ENCODE measurements at regions not wholly inside any gene's neighbourhood (a gene's known extent, or its start where the extent isn't known, plus 50 kb on each side); places are given as distances from the start of the nearest gene placed in this dataset.
"Not testable (repeated sequence)": the region's sequence is repeated elsewhere in the genome, so short reads cannot be mapped to it uniquely, and the experiment has no call there.

GRCh38 chrX:56343219-56343618, 111.1 kb downstream of the KLF8 start:
- no peaks in the 10 kb centered on the region for H3K27me3 Mint-ChIP-seq (ENCODE audit: low read depth, unreplicated experiment)
- no peaks in the 10 kb centered on the region for H4K20me1 ChIP-seq (ENCODE audit: insufficient read depth, low read length)
- H3K4me1 ChIP-seq (ENCODE audit: insufficient read depth, low read length), result no peaks in the 10 kb centered on the region
- no peaks in the 10 kb centered on the region for H3K27me3 ChIP-seq (ENCODE audit: insufficient read depth, low read length)
- no peaks in the 10 kb centered on the region for H3K79me2 ChIP-seq (ENCODE audit: insufficient read depth, low read length)
- no peaks in the 10 kb centered on the region for H3K9me3 ChIP-seq (ENCODE audit: insufficient read depth, low read depth, low read length)
- H2AFZ ChIP-seq (ENCODE audit: low read depth, low read length), result no peak overlapping the region
- H3K4me2 ChIP-seq (ENCODE audit: low read length), result no peak overlapping the region
- no peak overlapping the region for H3K27ac Mint-ChIP-seq (ENCODE audit: unreplicated experiment)
- no peaks in the 10 kb centered on the region for H3K4me1 Mint-ChIP-seq (ENCODE audit: low read depth, unreplicated experiment)
- no peak for FAIRE-seq
- no peak overlapping the region for H3K9ac ChIP-seq (ENCODE audit: low read length)
- no peak overlapping the region for H3K4me3 Mint-ChIP-seq (ENCODE audit: unreplicated experiment)
- H3K36me3 Mint-ChIP-seq (ENCODE audit: low read depth, unreplicated experiment), result no peaks in the 10 kb centered on the region
- no peaks in the 10 kb centered on the region for H3K9me3 Mint-ChIP-seq (ENCODE audit: unreplicated experiment)
- no peak overlapping the region for H3K27ac ChIP-seq (ENCODE audit: low read depth, low read length)
- TF ChIP-seq EZH2 (IDR thresholded peaks at IDR 0.05; ENCODE audit: insufficient read depth, low read length), result no peak
- TF ChIP-seq, protein P1, sequence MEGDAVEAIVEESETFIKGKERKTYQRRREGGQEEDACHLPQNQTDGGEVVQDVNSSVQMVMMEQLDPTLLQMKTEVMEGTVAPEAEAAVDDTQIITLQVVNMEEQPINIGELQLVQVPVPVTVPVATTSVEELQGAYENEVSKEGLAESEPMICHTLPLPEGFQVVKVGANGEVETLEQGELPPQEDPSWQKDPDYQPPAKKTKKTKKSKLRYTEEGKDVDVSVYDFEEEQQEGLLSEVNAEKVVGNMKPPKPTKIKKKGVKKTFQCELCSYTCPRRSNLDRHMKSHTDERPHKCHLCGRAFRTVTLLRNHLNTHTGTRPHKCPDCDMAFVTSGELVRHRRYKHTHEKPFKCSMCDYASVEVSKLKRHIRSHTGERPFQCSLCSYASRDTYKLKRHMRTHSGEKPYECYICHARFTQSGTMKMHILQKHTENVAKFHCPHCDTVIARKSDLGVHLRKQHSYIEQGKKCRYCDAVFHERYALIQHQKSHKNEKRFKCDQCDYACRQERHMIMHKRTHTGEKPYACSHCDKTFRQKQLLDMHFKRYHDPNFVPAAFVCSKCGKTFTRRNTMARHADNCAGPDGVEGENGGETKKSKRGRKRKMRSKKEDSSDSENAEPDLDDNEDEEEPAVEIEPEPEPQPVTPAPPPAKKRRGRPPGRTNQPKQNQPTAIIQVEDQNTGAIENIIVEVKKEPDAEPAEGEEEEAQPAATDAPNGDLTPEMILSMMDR (IDR thresholded peaks at IDR 0.05; ENCODE audit: insufficient read depth, low read depth, low read length), result no peak
- DNase-seq (ENCODE audit: low read depth), result no peak
- H3K4me3 ChIP-seq (ENCODE audit: insufficient read depth, low read depth, low read length), result no peak overlapping the region
- H3K36me3 ChIP-seq (ENCODE audit: insufficient read depth, low read length), result no peaks in the 10 kb centered on the region

GRCh38 chrX:56343664-56344063, 111.5 kb downstream of the KLF8 start:
- DNase-seq (ENCODE audit: low read depth) (no peak), FAIRE-seq (no peak)
- no peaks in the 10 kb centered on the region for H3K27me3 ChIP-seq (ENCODE audit: insufficient read depth, low read length)
- H3K27ac ChIP-seq (ENCODE audit: low read depth, low read length), result no peak overlapping the region
- Mint-ChIP-seq H3K9me3 (ENCODE audit: unreplicated experiment) (no peaks in the 10 kb centered on the region), H3K4me3 (ENCODE audit: unreplicated experiment) (no peak overlapping the region), H3K27ac (ENCODE audit: unreplicated experiment) (no peak overlapping the region), H3K4me1 (ENCODE audit: low read depth, unreplicated experiment) (no peaks in the 10 kb centered on the region), H3K36me3 (ENCODE audit: low read depth, unreplicated experiment) (no peaks in the 10 kb centered on the region), H3K27me3 (ENCODE audit: low read depth, unreplicated experiment) (no peaks in the 10 kb centered on the region)
- H3K4me3 ChIP-seq (ENCODE audit: insufficient read depth, low read depth, low read length), result no peak overlapping the region
- no peaks in the 10 kb centered on the region for H3K4me1 ChIP-seq (ENCODE audit: insufficient read depth, low read length)
- no peaks in the 10 kb centered on the region for H3K9me3 ChIP-seq (ENCODE audit: insufficient read depth, low read depth, low read length)
- H3K79me2 ChIP-seq (ENCODE audit: insufficient read depth, low read length), result no peaks in the 10 kb centered on the region
- TF ChIP-seq, protein P1 (IDR thresholded peaks at IDR 0.05; ENCODE audit: insufficient read depth, low read depth, low read length), result no peak
- H2AFZ ChIP-seq (ENCODE audit: low read depth, low read length), result no peak overlapping the region
- no peaks in the 10 kb centered on the region for H3K36me3 ChIP-seq (ENCODE audit: insufficient read depth, low read length)
- H3K4me2 ChIP-seq (ENCODE audit: low read length), result no peak overlapping the region
- H4K20me1 ChIP-seq (ENCODE audit: insufficient read depth, low read length), result no peaks in the 10 kb centered on the region
- no peak overlapping the region for H3K9ac ChIP-seq (ENCODE audit: low read length)

- not testable (repeated sequence) for H4K20me1 ChIP-seq (ENCODE audit: insufficient read depth, low read length); H3K4me2 ChIP-seq (ENCODE audit: low read length); H2AFZ ChIP-seq (ENCODE audit: low read depth, low read length); H3K36me3 ChIP-seq (ENCODE audit: insufficient read depth, low read length); H3K4me1 Mint-ChIP-seq (ENCODE audit: low read depth, unreplicated experiment); FAIRE-seq; H3K27ac Mint-ChIP-seq (ENCODE audit: unreplicated experiment); H3K27me3 ChIP-seq (ENCODE audit: insufficient read depth, low read length); H3K27ac ChIP-seq (ENCODE audit: low read depth, low read length); H3K79me2 ChIP-seq (ENCODE audit: insufficient read depth, low read length); H3K36me3 Mint-ChIP-seq (ENCODE audit: low read depth, unreplicated experiment); DNase-seq (ENCODE audit: low read depth); H3K9ac ChIP-seq (ENCODE audit: low read length); H3K27me3 Mint-ChIP-seq (ENCODE audit: low read depth, unreplicated experiment); H3K4me1 ChIP-seq (ENCODE audit: insufficient read depth, low read length); H3K9me3 ChIP-seq (ENCODE audit: insufficient read depth, low read depth, low read length); H3K4me3 Mint-ChIP-seq (ENCODE audit: unreplicated experiment); H3K9me3 Mint-ChIP-seq (ENCODE audit: unreplicated experiment); H3K4me3 ChIP-seq (ENCODE audit: insufficient read depth, low read depth, low read length)
Measured at GRCh38 chrX:56358145-56358544, 126.0 kb downstream of the KLF8 start.

DNA sequence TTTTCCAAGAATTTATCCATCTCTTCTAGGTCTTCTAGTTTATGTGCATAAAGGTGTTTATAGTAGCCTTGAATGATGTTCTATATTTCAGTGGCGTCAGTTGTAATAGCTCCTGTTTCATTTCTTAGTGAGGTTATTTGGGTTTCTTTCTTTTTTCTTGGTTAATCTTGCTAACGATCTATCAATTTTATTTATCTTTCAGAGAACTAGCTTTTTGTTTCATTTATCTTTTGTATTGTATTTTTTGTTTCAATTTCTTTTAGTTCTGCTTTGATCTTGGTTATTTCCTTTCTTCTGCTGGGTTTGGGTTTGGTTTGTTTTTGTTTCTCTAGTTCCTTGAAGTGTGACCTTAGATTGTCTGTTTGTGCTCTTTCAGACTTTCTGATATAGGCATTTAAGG, 133.0 kb downstream of the KLF8 start:
- H3K27me3 Mint-ChIP-seq (ENCODE audit: low read depth, unreplicated experiment); FAIRE-seq; H3K4me1 Mint-ChIP-seq (ENCODE audit: low read depth, unreplicated experiment); H3K4me3 ChIP-seq (ENCODE audit: insufficient read depth, low read depth, low read length); H3K27ac ChIP-seq (ENCODE audit: low read depth, low read length); H3K4me1 ChIP-seq (ENCODE audit: insufficient read depth, low read length); H3K9me3 Mint-ChIP-seq (ENCODE audit: unreplicated experiment); H3K4me2 ChIP-seq (ENCODE audit: low read length); H3K4me3 Mint-ChIP-seq (ENCODE audit: unreplicated experiment); H2AFZ ChIP-seq (ENCODE audit: low read depth, low read length); H4K20me1 ChIP-seq (ENCODE audit: insufficient read depth, low read length); H3K9me3 ChIP-seq (ENCODE audit: insufficient read depth, low read depth, low read length); H3K36me3 Mint-ChIP-seq (ENCODE audit: low read depth, unreplicated experiment); H3K9ac ChIP-seq (ENCODE audit: low read length); DNase-seq (ENCODE audit: low read depth); H3K79me2 ChIP-seq (ENCODE audit: insufficient read depth, low read length); H3K27ac Mint-ChIP-seq (ENCODE audit: unreplicated experiment); H3K27me3 ChIP-seq (ENCODE audit: insufficient read depth, low read length); H3K36me3 ChIP-seq (ENCODE audit: insufficient read depth, low read length): not testable (repeated sequence)

All from astrocyte (in vitro differentiated cells and primary cell).